DMS 273 (cell line): ENCODE measurements at regions not wholly inside any gene's neighbourhood (a gene's known extent, or its start where the extent isn't known, plus 50 kb on each side); places are given as distances from the start of the nearest gene placed in this dataset.
A peak's percentile ranks its signal among the peaks of the same experiment; 100 is the strongest.

Source experiments
- DNase-seq: peaks from one replicate; lab custom pipeline; 2025; ENCODE audit not compliant: unreplicated experiment; lab: John Stamatoyannopoulos, UW

DNA sequence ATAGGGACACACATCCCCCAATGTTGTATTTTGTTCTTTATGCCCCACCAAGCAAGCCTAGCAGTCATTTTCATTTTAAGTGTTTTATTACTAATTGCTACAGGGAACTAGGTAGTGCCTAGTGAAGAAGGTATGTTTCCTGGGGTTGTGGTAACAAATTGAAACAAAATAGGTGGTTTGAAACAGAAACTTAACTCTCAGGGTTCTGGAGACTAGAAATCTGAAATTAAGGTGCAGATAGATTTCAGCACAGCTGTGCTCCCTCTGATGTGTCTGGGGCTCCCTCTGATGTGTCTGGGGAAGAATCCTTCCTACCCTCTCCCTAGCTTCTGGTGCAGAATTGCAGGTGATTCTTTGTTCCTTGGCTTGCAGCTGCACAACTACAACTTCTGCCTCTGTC is 390.1 kb downstream of the ZFHX3 start:
- DNase-seq = no peak

DNA sequence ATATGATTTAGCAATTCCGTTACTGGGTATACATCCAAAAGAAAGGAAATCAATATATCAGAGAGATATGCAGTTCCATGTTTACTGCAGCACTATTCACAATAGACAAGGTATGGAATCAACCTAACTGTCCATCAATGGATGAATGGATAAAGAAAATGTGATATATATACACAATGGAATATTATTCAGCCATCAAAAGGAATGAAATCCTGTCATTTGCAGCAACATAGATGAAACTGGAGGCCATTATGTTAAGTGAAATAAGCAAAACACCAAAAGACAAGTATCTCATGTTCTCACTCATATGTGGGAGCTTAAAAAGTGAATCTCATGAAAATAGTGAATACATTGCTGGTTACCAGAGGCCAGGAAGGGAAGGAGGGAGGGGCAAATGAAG is 390.8 kb downstream of the ZFHX3 start:
- DNase-seq = no peak

DNA sequence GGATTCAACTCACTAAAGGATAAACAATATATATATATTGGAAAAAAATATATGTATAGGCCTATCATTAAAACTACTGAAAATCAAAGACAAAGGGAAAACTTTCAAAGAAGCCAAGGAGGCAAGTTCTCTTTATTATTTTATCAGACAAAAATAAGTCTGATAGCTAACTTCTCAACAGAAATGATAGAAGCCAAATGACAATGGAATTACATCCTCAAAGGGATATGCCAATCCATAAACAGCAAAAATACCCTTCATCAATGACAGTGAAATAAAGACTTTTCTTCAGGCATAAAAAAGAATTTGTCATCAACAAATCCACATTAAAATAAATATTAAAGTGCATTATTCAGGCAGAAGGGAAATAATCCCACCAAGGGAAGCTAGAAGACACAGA is 393.4 kb downstream of the ZFHX3 start:
- no peak for DNase-seq

DNA sequence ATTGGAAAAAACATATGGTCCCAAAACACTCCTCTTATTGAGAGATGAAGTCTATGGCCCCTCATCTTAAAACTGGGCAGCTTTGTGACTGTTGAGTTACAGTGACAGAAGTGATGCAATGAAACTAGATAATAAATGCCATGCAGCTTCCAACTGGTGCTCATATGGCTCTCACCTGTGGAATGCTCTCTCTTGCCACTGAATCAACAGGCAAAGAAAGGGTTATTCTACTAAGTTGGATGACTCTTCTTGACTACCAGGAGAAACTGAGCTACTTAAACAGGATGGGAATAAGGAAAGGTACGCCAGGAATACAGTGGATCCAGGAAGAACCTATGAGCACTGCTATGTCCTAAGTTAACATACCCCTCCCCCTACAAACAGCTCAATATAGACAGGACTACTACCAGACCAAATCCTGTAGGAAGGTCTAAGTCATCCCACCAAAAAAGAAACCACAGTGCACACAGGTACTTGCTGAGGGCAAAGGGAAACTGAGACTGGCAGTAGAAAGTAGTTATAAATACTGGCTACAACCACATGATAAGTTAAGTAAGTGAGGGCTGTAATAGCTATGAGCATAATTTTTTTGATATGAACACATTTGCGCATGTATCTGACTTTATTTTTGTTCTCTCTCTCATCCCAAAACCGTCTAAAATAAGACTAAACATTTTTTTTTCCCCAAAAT is 398.5 kb downstream of the ZFHX3 start:
- no peak for DNase-seq

DNA sequence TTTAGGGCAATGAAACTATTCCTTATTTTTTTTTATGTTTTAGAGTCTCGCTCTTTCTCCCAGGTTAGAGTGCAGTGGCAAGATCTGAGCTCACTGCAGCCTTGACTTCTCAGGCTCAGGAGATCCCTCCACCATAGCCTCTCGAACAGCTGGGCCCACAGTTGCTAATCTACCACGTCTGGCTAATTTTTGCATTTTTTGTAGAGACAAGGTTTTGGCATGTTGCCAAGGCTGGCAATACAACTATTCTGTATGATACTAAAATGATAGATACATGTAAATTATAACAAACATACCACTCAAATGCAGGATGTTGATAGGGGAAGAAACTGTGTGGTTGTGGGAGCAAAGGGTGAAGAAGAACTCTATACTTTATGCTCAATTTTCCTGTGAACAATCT is 401.3 kb downstream of the ZFHX3 start:
- peak; percentile 63 for DNase-seq

DNA sequence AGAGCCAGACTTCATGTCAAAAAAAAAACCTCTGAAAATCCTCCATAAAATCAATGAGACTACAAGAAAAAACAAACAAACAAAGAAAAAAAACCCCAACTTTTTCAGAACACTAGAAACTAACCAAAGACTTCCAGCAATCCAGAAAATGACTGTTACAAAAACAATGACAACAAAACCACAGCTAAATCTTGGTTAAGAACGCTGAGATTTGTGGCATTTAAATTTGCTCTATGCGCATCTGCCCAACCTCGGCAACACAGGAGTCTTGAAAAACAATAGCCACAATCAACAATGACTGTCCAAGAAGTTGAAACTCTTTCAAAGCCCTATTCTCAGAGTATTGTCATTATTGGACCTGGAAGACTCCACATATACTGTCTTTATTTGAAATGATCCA is 402.4 kb downstream of the ZFHX3 start:
- DNase-seq = no peak

DNA sequence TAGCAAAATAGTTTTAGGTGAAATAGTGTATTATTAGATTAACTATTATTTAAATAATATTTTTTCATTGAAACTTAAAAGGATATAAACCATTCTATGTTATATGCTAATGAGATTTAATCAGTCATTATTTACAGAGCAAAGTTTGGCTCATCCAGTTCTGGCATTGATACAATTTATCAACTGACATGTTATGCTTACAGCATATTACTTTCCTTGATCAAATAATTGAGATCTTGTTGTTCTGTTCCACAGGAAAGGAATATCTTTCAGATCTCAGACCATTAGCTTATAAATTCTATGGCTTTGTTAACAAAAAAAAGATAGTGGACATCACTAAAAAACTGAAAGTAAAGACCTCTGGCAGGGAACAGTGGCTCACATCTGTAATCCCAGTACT is 403.0 kb downstream of the ZFHX3 start:
- no peak for DNase-seq

DNA sequence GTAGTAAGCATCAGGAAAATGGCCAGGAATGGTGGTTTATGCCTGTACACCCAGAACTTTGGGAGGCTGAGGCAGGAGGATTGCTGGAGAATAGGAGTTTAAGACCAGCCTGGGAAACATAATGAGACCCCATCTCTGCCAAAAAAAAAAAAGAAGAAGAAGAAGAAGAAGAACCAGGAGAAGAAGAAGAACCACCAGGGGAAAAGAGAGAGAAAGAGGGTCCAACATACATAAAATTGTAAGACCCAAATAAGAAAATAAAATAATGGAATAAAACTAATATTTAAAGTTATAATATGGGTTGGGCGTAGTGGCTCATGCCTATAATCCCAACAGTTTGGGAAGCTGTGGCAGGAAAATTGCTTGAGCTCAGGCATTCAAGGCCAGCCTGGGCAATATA is 408.4 kb downstream of the ZFHX3 start:
- DNase-seq = peak; percentile 5

DNA sequence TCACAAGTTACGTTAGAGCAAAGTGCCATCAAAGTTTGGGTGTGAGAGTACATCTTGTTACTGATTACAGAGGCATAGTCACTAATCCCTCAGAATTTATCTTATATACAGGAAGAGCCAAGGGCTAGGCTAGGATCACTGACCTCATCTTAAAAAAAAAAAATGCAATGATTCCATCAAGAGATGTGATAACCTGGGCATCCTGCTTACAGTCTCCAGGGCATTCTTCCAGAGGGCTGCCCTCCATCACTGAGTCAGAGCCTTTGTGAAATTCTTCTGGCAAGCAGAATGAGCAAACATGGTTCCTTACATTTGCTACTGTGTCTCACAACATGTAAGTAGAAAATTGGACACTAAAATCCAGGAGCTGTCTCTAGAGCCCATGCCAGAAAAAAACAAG is 410.6 kb downstream of the ZFHX3 start:
- DNase-seq = no peak

DNA sequence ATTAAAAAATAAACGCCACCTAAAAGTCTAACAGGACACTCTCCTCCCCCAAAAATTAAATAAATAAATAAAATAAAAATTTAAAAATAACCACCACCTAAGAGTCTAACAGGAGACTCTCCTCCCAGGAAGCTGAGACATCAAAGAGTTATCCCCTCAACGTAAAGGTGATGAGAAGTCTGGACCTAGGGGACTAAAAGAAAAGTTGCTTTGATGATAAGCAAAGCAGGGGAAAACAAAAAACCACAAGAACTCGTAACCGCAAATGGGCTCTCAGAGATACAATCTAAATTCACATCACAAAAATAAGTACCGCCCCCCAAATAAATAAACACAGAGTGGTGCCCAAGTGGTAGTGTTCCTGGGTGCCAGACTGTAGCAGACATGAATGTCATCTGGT is 412.2 kb downstream of the ZFHX3 start:
- DNase-seq = no peak

DNA sequence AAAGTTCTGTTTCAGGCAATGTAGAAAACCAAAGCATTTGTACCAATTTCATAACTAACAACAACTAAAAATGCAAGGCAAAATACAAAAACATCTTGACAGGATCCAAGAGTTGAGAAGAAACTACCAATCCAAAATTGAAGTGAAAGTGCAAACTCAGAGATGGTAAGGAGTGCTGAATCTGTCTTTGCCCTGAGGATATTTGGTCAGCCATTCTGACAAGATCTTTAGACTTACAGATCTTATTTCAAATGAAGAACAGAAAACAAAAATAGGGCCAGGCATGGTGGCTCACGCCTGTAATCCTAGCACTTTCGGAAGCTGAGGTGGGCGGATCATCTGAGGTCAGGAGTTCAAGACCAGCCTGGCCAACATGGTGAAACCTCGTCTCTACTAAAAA is 412.8 kb downstream of the ZFHX3 start:
- DNase-seq = no peak

DNA sequence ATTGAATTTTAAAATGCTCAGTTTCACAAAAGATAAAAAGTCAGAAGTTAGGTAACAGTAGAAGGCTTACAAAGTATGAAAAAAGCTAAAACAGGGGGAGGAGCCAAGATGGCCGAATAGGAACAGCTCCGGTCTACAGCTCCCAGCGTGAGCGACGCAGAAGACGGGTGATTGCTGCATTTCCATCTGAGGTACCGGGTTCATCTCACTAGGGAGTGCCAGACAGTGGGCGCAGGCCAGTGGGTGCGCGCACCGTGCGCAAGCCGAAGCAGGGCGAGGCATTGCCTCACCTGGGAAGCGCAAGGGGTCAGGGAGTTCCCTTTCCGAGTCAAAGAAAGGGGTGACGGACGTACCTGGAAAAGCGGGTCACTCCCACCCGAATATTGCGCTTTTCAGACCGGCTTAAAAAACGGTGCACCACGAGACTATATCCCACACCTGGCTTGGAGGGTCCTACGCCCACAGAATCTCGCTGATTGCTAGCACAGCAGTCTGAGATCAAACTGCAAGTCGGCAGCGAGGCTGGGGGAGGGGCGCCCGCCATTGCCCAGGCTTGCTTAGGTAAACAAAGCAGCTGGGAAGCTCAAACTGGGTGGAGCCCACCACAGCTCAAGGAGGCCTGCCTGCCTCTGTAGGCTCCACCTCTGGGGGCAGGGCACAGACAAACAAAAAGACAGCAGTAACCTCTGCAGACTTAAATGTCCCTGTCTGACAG is 420.6 kb downstream of the ZFHX3 start:
- DNase-seq = peak; percentile 4

DNA sequence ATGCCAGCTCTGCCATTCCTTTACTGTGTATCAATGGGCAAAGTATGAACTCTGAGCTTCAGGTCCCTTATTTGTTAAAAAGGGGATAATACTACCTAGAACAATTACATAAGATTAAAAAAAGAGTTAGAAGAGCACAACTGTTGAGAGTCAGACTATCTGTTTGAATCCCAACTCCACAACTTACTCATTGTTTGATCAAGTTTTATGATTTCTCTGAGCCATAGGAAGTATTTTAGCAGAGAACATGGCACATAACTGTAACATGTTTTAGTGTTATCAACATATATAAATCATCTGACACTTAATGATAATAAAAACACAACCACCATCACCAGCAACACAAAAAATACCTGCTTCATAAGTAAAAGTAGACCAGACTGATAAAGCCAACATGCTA is 421.3 kb downstream of the ZFHX3 start:
- DNase-seq = no peak

DNA sequence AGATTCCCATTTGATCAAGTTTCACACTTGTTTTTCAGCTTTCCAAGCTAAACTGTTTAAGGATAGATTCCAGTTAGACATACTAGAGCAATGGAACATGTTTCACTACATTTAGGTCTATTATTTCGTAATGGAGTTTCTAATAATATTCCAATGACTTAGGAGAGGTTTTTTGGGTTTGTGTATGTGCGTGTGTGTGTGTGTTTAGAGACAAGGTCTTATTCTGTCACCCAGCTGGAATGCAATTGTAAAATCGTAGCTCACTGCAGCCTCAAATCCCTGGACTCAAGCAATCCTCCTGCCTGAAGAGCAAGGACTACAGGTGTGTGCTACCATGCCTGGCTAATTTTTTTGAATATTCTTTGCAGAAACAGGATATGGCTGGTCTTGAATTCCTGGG is 426.3 kb downstream of the ZFHX3 start:
- no peak for DNase-seq

DNA sequence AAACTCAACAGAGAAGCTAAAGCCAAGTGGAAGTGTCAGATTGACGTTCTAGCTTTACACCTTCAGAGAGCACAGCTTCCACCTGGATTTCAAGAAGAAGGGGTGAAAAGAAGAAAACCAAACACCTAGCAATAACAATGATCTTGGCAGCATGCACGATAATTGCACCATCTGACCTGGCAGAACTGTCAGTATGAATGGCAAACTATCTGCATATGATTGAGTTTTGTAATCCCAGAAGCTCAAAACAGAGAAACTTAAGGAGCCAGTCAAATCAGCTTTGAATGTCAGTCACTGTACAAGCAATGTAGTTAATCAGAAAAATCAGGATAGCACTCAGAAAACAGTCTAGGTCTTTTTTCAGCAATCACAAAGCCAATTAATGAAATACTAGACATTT is 427.1 kb downstream of the ZFHX3 start:
- no peak for DNase-seq

DNA sequence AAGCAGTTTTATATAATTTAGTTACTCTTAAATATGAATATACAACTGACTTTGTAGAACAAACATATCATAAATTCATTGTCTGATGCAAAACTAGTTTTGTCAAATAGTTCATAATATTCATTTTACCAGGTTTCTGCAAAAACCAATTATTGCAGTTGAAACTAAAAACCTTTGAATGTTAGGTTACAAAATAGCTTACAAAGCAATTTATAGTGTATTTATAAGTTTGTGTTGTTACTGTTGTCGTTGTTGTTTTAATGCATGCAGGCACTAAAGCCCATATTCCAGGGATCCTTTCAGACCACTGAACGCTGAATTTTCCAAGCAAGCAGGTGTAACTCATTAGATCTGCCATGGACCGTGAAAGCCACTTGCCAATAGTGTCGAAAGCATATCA is 427.6 kb downstream of the ZFHX3 start:
- no peak for DNase-seq

DNA sequence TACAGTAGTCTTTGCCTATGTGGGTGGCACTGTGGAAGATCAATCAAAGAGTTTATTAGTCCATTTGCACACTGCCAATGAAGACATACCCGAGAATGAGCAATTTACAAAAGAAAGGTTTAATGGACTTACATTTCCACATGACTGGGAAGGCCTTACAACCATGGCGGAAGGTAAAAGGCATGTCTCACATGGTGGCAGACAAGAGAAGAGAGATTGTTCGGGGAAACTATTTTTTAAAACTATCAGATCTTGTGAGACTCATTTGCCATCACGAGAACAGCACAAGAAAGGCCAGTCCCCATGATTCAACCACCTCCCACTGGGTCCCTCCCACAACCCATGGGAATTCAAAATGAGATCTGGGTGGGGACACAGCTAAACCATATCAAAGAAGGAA is 432.1 kb downstream of the ZFHX3 start:
- no peak for DNase-seq

DNA sequence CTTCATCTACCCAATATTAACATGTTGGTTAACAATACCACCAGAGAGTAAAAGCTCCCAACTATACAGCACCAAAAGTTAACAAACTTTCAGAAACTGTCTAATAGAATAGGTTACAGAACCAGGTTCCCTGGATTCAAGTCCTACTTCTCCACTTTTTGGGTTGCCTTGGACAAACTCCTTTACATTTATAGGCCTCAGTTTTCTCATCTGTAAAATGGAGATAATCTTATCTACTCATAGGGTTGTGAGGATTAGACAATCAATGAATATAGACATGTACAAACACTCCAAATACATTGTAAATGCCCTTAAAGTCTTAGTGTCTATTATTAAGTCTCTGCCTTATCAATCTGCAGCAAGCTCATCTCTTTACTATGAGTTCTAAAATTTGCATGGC is 435.2 kb downstream of the ZFHX3 start:
- no peak for DNase-seq

DNA sequence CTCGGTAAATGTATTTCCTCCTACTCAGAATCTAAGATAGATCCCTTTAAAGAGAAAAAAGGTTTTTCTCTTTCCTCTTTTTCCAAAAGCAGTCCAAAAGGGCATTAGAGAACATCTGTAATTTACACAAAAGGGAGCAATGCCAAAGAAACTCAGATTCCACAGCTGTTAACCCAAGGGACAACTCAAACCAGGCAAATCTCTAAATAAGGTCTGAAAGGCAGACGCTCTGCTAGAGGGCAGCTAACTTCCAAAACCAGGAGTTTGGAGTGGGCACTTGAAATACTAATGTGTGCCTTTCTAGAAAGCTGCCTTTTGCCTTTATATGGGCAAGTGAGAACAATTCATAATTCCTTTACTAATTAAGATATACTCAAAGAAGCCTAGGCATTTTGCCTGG is 435.7 kb downstream of the ZFHX3 start:
- peak; percentile 45 for DNase-seq

DNA sequence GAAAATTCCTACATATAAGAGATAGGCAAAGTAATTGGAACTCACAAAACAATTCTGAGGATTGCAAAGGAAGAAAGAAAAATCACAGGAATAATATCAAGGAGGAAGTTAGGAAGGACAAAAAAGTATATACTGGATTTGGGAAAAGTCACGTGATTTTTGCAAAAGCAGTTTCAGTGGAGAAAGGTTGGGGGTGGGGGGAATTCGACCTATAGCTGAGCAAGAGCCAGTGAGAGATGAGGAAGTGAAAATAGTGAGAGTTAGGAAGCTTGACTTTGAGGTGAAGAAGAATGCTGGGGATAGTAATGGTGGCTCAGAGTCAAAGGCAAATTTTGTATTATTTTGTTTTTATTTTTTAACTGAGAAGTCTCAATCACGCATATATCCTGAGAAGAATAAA is 438.0 kb upstream of the PMFBP1 start:
- DNase-seq = no peak

DNA sequence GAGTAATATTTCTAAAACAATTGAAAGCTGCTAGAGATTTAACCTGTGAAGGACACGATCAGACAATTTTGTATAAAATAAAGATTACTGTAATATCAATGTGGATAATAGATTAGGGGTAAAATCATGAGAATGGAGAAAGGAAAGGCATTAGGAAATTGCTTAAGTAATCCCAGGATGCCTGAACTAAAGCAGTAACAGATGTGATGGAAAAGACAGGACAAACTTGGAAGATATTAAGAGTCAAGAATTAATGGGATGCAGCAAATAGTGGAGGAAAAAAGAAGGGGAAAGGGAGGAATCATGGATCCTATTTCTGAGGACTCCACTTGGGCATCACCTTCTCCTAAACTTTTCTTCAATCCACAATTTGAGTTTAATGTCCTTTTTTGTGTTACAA is 437.1 kb upstream of the PMFBP1 start:
- no peak for DNase-seq

DNA sequence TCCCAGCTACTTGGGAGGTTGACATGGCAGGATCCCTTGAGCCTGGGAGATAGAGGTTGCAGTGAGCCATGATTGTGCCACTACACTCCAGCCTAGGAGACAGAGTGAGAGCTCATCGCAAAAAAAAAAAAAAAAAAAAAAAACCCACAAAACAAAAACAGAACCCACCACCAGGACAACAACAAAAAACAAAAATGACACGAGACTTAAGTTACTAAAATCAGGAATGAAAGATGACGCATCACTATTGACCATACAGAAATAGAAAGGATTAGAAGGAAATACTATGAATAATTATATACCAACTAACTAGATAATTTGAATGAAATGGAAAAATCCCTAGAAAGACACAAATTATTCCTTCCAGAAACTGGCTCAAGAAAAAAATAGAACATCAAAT is 432.4 kb upstream of the PMFBP1 start:
- DNase-seq = no peak

DNA sequence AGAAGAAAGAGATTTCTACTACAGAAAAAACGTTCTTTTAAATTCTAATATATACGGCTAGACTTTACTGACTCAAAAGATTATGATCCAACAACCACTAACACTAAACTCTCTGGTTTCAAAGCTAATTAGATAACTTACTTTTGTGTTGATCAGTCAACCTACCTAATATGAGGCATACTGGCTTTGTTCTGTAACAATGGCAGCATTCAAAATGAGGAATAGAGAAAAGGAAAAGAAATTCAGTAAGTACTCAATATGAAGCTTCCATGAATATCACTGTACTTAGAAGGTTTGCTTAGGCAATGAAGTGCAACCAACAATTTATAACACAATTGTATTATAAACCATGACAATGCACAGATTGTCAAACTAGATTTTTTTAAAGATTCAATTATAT is 430.5 kb upstream of the PMFBP1 start:
- no peak for DNase-seq
